ENCODE measurements at regions not wholly inside any gene's neighbourhood (a gene's known extent, or its start where the extent isn't known, plus 50 kb on each side); places are given as distances from the start of the nearest gene placed in this dataset.

DNA sequence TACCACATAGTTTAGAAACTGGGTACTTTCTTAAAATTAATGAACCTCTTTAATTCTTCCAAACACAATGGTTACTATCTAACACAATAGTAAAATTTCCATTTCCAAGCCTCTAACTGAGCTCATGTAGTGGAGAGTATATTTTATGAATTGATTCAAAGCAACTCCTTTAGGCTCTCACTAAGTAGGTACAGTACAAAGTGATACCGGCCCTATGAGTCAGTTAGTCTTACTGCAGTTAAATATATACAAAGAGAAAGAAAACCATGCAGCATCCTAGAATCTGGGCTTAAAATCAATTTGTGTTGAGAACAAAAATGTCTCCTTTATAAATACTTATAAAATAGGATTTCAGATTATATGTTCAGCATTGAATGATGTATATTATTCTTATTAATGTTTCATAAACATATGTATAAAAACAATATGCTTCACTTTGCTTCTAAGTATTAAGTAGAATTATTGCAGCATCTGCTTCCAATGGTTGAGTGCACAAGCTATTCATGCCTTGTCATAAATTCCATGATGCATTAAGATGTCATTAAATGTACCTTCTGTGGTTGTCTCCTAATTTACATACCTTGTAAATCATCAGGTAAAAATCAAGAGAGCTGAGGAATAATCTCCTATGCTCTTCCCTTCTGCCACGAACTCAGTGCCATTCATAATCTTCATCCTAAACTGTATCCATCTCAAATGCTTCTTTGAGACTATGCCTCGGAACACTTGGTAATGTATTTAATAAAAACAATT lies 1037.8 kb downstream of the STPG2 start:
- TF ChIP-seq EZH2 (IDR thresholded peaks at IDR 0.05; ENCODE audit: borderline replicate concordance) (no peak), EZH2phosphoT487 (IDR thresholded peaks at IDR 0.05; ENCODE audit: low read depth, severe bottlenecking, unreplicated experiment) (no peak)
- TF ChIP-seq, protein P1, sequence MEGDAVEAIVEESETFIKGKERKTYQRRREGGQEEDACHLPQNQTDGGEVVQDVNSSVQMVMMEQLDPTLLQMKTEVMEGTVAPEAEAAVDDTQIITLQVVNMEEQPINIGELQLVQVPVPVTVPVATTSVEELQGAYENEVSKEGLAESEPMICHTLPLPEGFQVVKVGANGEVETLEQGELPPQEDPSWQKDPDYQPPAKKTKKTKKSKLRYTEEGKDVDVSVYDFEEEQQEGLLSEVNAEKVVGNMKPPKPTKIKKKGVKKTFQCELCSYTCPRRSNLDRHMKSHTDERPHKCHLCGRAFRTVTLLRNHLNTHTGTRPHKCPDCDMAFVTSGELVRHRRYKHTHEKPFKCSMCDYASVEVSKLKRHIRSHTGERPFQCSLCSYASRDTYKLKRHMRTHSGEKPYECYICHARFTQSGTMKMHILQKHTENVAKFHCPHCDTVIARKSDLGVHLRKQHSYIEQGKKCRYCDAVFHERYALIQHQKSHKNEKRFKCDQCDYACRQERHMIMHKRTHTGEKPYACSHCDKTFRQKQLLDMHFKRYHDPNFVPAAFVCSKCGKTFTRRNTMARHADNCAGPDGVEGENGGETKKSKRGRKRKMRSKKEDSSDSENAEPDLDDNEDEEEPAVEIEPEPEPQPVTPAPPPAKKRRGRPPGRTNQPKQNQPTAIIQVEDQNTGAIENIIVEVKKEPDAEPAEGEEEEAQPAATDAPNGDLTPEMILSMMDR (IDR thresholded peaks at IDR 0.05; ENCODE audit: poor library complexity): no peak
